Mucosa of descending colon (tissue), 3 donors: ENCODE measurements at regions not wholly inside any gene's neighbourhood (a gene's known extent, or its start where the extent isn't known, plus 50 kb on each side); places are given as distances from the start of the nearest gene placed in this dataset.

Experiments
- ATAC-seq: fragments of 200-7000 bp; cut with Tn5 transposase; one replicate; pipeline ENCODE4 v1.9.1; 2020; ENCODE audit warnings: mild to moderate bottlenecking, moderate library complexity
- DNase-seq, 3 donors: peaks; one replicate each; pipeline ENCODE4 v3.0.0-alpha.2; 2020
- H3K36me3 ChIP-seq: fragments of 200-600 bp; one replicate; pipeline ENCODE4 v1.8.0; 2021; ENCODE audit warnings: low read depth, mild to moderate bottlenecking
- H3K4me1 ChIP-seq: fragments of 200-600 bp; one replicate; pipeline ENCODE4 v1.8.0; 2021; ENCODE audit warnings: low read depth, mild to moderate bottlenecking
- H3K4me3 ChIP-seq: fragments of 200-600 bp; one replicate; pipeline ENCODE4 v1.8.0; 2021; ENCODE audit warnings: mild to moderate bottlenecking
- H3K9me3 ChIP-seq: fragments of 200-600 bp; one replicate; pipeline ENCODE4 v1.8.0; 2021; ENCODE audit warnings: mild to moderate bottlenecking
- intact Hi-C, 2 donors: fragments of 100-400 bp; cut with DNase I in 1 of 2; cut with micrococcal nuclease in 1 of 2; formaldehyde crosslinking; loops; one replicate each; pipeline versions ENCODE4 v1.11.0 to v1.11.1; 2022; cut with DNase I, micrococcal nuclease
- TF ChIP-seq, protein P1 (sequence below): fragments of 200-600 bp; IDR thresholded peaks from one replicate; pipeline ENCODE4 v1.8.0; 2022; ENCODE audit warnings: antibody characterized with exemption, mild to moderate bottlenecking
- donor health status: DM: no; HTN: no; CAD: no; lungs with moderate emphysema.
- donor health status: DM: no; HTN: no; CAD: no.
- donor health status: DM: no; HTN: yes; CAD: no.

DNA sequence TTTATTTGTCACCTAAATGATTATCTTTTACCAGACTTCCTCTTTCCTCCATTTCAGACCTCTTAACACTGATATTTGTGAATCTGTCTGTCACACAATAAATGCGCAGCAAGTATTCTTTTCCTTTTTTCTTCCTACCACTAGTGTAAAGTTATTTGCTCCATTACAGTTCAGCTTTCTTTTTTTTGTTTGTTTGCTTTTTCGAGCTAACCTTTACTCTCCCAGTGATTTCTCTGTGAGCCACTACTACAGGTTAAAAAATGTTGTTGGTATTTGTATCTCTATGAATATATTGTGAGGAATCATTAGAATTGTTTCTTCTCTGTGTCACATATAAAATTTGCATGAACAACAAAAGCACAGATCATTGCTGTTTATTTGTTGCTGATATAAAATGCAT is 854.0 kb upstream of the GCFC2 start:
- no peak for DNase-seq
- Histone ChIP-seq H3K9me3 (no peaks in the 10 kb centered on the region), H3K4me1 (no peaks in the 10 kb centered on the region), H3K4me3 (no peak overlapping the region), H3K36me3 (no peaks in the 10 kb centered on the region)
- TF ChIP-seq, protein P1, sequence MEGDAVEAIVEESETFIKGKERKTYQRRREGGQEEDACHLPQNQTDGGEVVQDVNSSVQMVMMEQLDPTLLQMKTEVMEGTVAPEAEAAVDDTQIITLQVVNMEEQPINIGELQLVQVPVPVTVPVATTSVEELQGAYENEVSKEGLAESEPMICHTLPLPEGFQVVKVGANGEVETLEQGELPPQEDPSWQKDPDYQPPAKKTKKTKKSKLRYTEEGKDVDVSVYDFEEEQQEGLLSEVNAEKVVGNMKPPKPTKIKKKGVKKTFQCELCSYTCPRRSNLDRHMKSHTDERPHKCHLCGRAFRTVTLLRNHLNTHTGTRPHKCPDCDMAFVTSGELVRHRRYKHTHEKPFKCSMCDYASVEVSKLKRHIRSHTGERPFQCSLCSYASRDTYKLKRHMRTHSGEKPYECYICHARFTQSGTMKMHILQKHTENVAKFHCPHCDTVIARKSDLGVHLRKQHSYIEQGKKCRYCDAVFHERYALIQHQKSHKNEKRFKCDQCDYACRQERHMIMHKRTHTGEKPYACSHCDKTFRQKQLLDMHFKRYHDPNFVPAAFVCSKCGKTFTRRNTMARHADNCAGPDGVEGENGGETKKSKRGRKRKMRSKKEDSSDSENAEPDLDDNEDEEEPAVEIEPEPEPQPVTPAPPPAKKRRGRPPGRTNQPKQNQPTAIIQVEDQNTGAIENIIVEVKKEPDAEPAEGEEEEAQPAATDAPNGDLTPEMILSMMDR: no peak
- intact Hi-C loops: no loop called here
- no peak for ATAC-seq

DNA sequence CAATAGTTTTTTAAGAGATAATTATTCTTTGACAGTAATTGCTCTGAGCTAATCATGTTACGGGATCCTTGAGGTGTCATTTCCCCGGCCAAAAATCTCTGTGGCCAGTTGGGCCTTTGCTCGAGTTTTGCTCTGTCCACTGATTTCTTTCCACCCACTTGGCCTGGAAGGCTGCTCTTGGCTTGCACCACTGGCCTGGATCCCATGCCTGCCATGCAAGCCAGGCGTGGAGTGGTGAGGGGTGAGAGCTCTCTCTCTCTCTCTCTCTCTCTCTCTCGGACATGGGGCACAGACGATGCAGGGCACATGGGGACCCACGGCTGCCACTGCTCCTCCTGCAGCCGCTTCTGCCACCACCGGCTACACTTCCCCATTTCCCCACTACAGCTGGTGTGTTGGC is 853.0 kb upstream of the GCFC2 start:
- DNase-seq: no peak
- TF ChIP-seq, protein P1: no peak
- Histone ChIP-seq H3K4me3 (no peak overlapping the region), H3K36me3 (no peaks in the 10 kb centered on the region), H3K9me3 (no peaks in the 10 kb centered on the region), H3K4me1 (no peaks in the 10 kb centered on the region)
- intact Hi-C loops: no loop called here
- ATAC-seq: no peak

DNA sequence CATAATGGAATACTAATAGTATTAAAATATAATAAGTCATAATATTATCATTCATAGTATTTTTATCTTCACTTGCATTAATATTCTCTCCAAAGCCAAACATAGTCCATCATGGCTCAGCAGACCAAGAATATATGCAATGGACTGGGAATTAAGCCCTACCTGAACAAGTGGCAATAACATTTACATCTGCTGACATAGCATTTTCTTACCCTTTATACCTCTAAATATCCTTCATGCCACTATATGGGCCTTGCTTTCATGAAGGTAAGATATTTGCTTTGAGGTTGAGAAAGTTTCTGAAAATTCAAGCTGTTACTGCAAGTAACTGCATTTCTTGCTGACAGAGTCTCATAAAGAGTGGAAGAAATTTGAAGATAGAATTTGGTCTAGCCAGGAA is 847.4 kb upstream of the GCFC2 start:
- ATAC-seq: no peak
- Histone ChIP-seq H3K4me1 (no peaks in the 10 kb centered on the region), H3K9me3 (no peaks in the 10 kb centered on the region), H3K36me3 (no peaks in the 10 kb centered on the region), H3K4me3 (no peak overlapping the region)
- TF ChIP-seq, protein P1: no peak
- DNase-seq: no peak
- intact Hi-C loops: no loop called here

DNA sequence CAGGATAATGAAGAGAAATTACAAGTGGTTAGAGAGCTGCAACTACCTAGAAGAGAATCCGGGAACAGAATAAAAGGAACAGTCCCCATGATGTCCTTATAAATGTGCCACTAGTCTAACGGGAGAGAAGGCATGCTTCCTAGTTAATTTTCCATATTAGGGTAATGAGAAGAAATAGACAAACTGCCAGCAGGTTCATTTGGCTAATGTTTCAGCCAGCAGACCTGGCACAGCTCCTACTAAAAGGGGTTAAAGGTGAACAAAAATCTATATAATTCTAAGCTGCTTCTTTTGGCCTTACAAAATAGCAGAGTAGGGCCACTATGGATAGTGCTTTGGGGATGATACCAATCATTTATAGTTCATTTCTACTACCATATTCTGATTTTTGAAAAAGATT is 845.3 kb upstream of the GCFC2 start:
- H3K36me3 ChIP-seq: no peaks in the 10 kb centered on the region
- TF ChIP-seq, protein P1: no peak
- intact Hi-C loops: no loop called here
- no peak for DNase-seq
- no peak for ATAC-seq
- H3K4me1 ChIP-seq: no peaks in the 10 kb centered on the region
- no peak overlapping the region for H3K4me3 ChIP-seq
- H3K9me3 ChIP-seq: no peaks in the 10 kb centered on the region

DNA sequence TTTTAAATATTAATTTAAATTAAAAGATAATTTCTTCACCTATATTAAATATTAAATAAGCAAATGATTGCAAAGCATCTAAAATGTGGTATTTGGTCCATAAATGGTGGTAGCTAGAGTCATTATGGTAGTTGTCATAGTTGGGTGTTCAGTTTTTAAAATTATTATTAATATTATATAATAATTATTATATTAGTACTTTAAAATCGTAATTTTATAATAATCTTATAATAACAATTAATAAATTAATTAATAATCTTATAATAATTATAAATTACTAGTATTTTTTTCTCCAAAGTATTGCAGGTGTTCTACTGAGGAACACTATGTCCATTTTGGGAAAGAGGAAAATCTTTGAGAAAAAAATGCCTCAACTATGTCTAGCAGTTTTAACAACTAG is 835.5 kb upstream of the GCFC2 start:
- Histone ChIP-seq H3K9me3 (no peaks in the 10 kb centered on the region), H3K4me1 (no peaks in the 10 kb centered on the region), H3K36me3 (no peaks in the 10 kb centered on the region), H3K4me3 (no peak overlapping the region)
- no peak for DNase-seq
- TF ChIP-seq, protein P1: no peak
- ATAC-seq: no peak
- intact Hi-C loops: no loop called here

DNA sequence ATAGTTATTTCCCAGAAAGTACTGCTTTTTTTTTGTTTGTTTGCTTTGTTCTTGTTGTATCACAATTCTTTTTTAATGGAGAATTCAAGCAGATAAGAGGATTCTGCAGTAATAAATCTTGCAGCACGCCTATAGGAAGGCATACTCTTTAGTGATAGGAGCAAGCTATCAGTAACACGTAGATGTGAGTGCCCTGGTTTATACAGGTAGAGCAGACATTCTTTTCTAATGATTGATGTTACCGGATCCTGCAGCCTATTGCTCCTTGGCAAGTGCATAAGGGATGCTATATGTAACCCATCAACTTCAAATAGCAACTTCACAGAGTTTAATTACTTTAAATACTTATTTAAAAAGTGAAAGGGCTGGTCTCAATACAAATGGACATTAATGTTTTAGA is 834.2 kb upstream of the GCFC2 start:
- DNase-seq (no peak), ATAC-seq (no peak)
- intact Hi-C loops: no loop called here
- H3K4me3 ChIP-seq: no peak overlapping the region
- H3K4me1 ChIP-seq: no peaks in the 10 kb centered on the region
- TF ChIP-seq, protein P1: no peak
- no peaks in the 10 kb centered on the region for H3K9me3 ChIP-seq
- no peaks in the 10 kb centered on the region for H3K36me3 ChIP-seq
